ENCODE measurements at regions not wholly inside any gene's neighbourhood (a gene's known extent, or its start where the extent isn't known, plus 50 kb on each side); places are given as distances from the start of the nearest gene placed in this dataset.

DNA sequence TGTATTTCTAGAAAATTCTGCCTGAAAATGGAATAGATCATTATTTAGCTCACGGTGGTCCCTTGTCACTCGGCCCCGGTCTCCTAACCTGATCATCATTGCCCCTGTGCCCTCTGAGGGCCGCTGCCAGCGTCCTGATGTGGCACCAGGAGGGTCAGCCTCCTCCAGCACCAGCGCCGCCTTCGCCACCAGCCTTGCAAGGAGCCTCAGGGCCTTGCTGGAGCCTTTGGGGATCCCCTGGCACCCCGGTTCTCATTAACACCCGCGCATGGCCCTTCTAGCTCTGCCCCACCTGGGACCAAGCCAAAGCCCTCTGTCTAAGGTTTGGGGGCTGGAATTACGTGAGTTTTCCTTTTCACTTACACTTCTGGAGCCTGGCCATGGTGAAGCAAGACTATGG, 282.5 kb upstream of the ADARB2 start:
- no peak for TF ChIP-seq CTCF (IDR thresholded peaks at IDR 0.05 in 8 of 11, conservative IDR thresholded peaks at IDR 0.05 in 3 of 11)
- no peak for TF ChIP-seq POLR2A (IDR thresholded peaks at IDR 0.05)
- TF ChIP-seq POLR2AphosphoS5 (IDR thresholded peaks at IDR 0.05): no peak

All from spleen (tissue), 7 donors.